ENCODE measurements at regions not wholly inside any gene's neighbourhood (a gene's known extent, or its start where the extent isn't known, plus 50 kb on each side); places are given as distances from the start of the nearest gene placed in this dataset.

DNA sequence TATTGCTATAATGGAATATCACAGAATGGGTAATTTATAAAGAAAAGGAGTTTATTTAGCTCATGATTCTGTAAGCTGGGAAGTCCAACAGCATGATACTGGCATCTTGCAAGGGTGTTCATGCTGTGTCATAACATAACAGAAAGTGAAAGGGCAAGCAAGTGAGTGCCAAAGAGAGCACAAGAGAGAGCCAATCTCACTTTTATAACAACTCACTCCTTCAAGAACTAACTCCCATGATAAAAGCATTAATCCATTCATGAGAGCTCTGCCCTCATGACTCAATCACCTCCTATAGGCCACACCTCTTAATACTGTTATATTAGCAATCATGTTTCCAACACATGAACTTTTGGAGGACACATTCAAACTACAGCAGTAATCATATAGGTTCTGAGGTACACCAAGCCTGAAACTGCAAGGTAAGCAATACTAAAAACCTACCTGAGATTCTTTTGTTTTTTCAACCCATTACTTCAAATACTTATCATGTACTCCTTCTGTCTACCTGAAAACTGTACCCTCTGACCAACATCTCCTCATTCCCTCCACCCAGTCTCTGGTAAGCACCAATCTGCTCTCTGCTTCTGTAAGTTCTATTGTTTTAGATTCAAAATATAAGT is 219.7 kb downstream of the MTERF1 start:
- TF ChIP-seq, protein P1, sequence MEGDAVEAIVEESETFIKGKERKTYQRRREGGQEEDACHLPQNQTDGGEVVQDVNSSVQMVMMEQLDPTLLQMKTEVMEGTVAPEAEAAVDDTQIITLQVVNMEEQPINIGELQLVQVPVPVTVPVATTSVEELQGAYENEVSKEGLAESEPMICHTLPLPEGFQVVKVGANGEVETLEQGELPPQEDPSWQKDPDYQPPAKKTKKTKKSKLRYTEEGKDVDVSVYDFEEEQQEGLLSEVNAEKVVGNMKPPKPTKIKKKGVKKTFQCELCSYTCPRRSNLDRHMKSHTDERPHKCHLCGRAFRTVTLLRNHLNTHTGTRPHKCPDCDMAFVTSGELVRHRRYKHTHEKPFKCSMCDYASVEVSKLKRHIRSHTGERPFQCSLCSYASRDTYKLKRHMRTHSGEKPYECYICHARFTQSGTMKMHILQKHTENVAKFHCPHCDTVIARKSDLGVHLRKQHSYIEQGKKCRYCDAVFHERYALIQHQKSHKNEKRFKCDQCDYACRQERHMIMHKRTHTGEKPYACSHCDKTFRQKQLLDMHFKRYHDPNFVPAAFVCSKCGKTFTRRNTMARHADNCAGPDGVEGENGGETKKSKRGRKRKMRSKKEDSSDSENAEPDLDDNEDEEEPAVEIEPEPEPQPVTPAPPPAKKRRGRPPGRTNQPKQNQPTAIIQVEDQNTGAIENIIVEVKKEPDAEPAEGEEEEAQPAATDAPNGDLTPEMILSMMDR (IDR thresholded peaks at IDR 0.05; ENCODE audit: extremely low read depth, insufficient read depth, missing control alignments): no peak
- DNase-seq (ENCODE audit: low spot score): no peak
- in situ Hi-C loops (cut with MboI; ENCODE audit: low pct_unique_long_range_greater_than_20kb, low sequenced_read_pairs, unreplicated experiment): no loop called here

DNA sequence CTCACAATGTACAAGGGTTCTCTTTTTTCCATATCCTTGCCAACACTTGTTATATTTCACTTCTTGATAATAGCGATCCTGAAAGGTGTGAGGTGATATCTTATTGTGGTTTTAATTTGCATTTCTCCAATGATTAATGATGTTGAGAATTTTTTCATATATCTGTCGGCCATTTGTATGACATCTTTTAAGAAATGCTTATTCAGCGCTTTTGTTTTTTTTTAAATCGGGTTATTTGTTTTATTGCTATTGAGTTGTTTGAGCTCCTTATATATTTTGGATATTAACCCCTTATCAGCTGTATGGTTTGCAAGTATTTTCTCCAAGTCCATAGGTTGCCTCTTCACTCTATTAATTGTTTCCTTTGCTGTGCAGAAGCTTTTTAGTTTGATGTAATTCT is 218.8 kb downstream of the MTERF1 start:
- TF ChIP-seq, protein P1 (IDR thresholded peaks at IDR 0.05; ENCODE audit: extremely low read depth, insufficient read depth, missing control alignments): no peak
- no peak for DNase-seq (ENCODE audit: low spot score)
- in situ Hi-C loops (cut with MboI; ENCODE audit: low pct_unique_long_range_greater_than_20kb, low sequenced_read_pairs, unreplicated experiment): no loop called here

DNA sequence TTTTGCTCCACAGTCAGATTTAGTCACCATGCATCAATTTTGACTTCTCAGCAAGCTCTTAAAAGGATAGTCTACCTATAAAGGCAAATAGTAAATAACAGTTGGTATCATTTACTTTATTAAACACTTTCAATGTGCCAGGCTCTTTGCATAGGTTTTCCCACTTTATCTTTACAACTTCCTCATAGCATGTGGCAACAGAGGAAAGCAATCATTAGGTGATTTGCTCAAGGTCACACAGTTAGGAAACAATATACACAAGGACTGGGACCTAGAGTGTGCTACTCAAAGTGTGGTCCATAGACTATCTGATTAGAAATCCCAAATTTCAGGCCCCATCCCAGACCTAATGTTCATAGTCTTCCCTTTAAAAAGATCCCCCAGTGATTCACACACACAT is 212.3 kb downstream of the MTERF1 start:
- in situ Hi-C loops (cut with MboI; ENCODE audit: low pct_unique_long_range_greater_than_20kb, low sequenced_read_pairs, unreplicated experiment): no loop called here

DNA sequence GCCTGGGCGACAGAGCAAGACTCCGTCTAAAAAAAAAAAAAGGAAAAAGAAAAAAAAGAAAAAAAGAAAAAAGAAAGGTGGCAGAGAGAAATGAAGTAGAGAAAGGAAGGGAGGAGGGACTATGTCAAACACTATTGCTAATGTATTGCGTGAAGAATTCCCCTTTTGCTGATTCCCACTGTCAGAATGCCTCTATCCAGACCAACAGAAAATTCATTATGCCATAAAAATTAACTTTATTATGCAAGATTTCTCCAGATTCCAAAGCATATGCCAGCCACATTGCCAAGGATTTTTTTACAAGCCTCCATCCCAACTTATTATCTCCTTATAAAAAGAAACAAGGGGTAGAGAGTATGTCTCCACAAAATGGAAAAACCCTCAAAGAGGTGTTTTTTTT is 209.3 kb downstream of the MTERF1 start:
- in situ Hi-C loops (cut with MboI; ENCODE audit: low pct_unique_long_range_greater_than_20kb, low sequenced_read_pairs, unreplicated experiment): no loop called here
- no peak for DNase-seq (ENCODE audit: low spot score)
- TF ChIP-seq, protein P1 (IDR thresholded peaks at IDR 0.05; ENCODE audit: extremely low read depth, insufficient read depth, missing control alignments): no peak

More for the DNA sequence above, 212.3 kb downstream of the MTERF1 start:
- TF ChIP-seq, protein P1 (IDR thresholded peaks at IDR 0.05; ENCODE audit: extremely low read depth, insufficient read depth, missing control alignments): no peak
- no peak for DNase-seq (ENCODE audit: low spot score)

DNA sequence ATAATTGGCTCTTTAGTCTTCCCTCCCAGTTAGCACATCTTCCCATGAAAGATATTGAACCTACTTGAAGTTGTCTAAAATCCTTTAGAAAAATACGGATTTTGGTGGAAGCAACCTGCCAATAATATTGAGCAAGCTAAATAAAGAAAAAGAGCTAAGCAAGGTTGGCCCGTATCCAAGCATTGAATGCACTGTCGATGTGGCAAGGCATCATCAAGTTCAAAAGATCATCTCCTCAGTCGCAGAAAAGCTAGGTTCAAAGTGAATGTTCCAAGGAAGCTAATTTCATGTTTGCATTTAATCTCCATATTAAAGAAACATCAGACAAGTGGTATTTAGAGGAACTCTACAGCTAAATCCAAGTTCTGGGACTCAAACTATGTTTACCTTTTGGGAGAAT is 206.0 kb downstream of the MTERF1 start:
- no peak for DNase-seq (ENCODE audit: low spot score)
- in situ Hi-C loops (cut with MboI; ENCODE audit: low pct_unique_long_range_greater_than_20kb, low sequenced_read_pairs, unreplicated experiment): no loop called here
- TF ChIP-seq, protein P1 (IDR thresholded peaks at IDR 0.05; ENCODE audit: extremely low read depth, insufficient read depth, missing control alignments): no peak

DNA sequence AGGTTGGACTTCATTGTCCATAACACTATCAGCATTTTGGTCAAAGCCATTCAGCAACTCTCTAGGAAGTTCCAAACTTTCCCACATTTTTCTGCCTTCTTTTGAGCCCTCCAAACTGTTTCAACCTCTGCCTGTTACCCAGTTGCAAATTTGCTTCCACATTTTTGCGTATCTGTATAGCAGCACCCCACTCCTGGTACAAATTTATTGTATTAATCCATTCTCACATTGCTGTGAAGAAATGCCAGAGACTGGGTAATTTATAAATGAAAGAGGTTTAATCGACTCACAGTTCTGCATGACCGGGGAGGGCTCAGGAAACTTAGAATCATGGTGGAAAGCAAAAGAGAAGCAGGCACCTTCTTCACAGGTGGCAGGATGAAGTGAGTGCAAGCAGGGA is 198.8 kb downstream of the MTERF1 start:
- TF ChIP-seq, protein P1 (IDR thresholded peaks at IDR 0.05; ENCODE audit: extremely low read depth, insufficient read depth, missing control alignments): no peak
- in situ Hi-C loops (cut with MboI; ENCODE audit: low pct_unique_long_range_greater_than_20kb, low sequenced_read_pairs, unreplicated experiment): no loop called here
- no peak for DNase-seq (ENCODE audit: low spot score)
